Adrenal gland (tissue), 5 donors: ENCODE measurements at regions not wholly inside any gene's neighbourhood (a gene's known extent, or its start where the extent isn't known, plus 50 kb on each side); places are given as distances from the start of the nearest gene placed in this dataset.
"Not testable (repeated sequence)": the region's sequence is repeated elsewhere in the genome, so short reads cannot be mapped to it uniquely, and the experiment has no call there.

Experiments used
- CTCF ChIP-seq, 6 experiments: fragments of 450-650 bp in 4 of 6; fragments of 200-600 bp in 2 of 6; sonication (generic) in 1 of 6; IDR thresholded peaks; 1 replicate in 5 of 6; 2 replicates in 1 of 6; pipeline versions ENCODE4 v1.5.1 to v1.8.0; 2016 to 2021; ENCODE audit warnings: antibody characterized with exemption in 6 of 6, mild to moderate bottlenecking in 2 of 6, moderate library complexity in 1 of 6
- POLR2A ChIP-seq, 2 donors: fragments of 450-650 bp; IDR thresholded peaks; one replicate each; pipeline ENCODE4 v1.6.1; 2017; ENCODE audit warnings: antibody characterized with exemption in 2 of 2, mild to moderate bottlenecking in 2 of 2, moderate library complexity in 1 of 2
- donor health status: DM: no; HTN: no; CAD: no.

DNA sequence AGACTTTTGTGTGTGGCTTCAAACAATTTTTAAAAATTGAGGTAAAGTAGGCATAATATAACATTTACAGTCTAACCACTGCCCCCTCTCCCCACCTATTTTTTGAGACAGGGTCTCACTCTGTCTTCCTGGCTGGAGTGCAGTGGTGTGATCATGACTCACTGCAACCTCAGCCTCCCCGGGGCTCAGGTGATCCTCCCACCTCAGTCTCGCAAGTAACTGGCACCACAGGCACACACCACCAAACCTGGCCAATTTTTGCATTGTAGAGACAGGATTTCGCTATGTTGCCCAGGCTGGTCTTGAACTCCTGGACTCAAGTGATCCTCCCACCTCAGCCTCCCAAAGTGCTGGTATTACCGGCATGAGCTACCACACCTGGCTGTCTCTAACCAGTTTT, 161.8 kb downstream of the GOSR1 start:
- TF ChIP-seq CTCF, POLR2A (IDR thresholded peaks at IDR 0.05): not testable (repeated sequence)
